SH-SY5Y (cell line): ENCODE measurements at regions not wholly inside any gene's neighbourhood (a gene's known extent, or its start where the extent isn't known, plus 50 kb on each side); places are given as distances from the start of the nearest gene placed in this dataset.

Source experiments
- GATA2 ChIP-seq: IDR thresholded peaks from 2 replicates; pipeline ENCODE4 v1.6.1; 2011; ENCODE audit warnings: mild to moderate bottlenecking, low read depth, low read length
- GATA3 ChIP-seq: IDR thresholded peaks from 2 replicates; pipeline ENCODE4 v1.6.1; 2011; ENCODE audit warnings: low read depth, mild to moderate bottlenecking, low read length, moderate library complexity

- TF ChIP-seq GATA2, result no peak
- TF ChIP-seq GATA3, result no peak
Measured at GRCh38 chr4:44842531-44842930, 116.2 kb upstream of the GNPDA2 start.
